CD8-positive, alpha-beta memory T cell (primary cell): ENCODE measurements at regions not wholly inside any gene's neighbourhood (a gene's known extent, or its start where the extent isn't known, plus 50 kb on each side); places are given as distances from the start of the nearest gene placed in this dataset.

Experiments used
- CTCF ChIA-PET: fragments of 350-600 bp; sonication (Branson Sonifier 250); formaldehyde crosslinking; loops from one replicate; lab custom pipeline; 2021; ENCODE audit warnings: antibody characterized with exemption; lab: Charles Lee
- POLR2A ChIA-PET: fragments of 350-600 bp; sonication (Branson Sonifier 250); formaldehyde crosslinking; loops from one replicate; lab custom pipeline; 2021; ENCODE audit warnings: antibody characterized with exemption; lab: Charles Lee
- DNase-seq, 5 donors: peaks; one replicate each; pipeline versions ENCODE4 v3.0.0 to v3.0.0-alpha.2; 2020 to 2022; ENCODE audit warnings: mixed read lengths in 1 of 5
- H3K27ac ChIP-seq: one replicate; pipeline ENCODE4 v1.7.0; 2013; ENCODE audit warnings: low read depth, mild to moderate bottlenecking, low read length, moderate library complexity
- H3K27me3 ChIP-seq: 2 replicates; pipeline ENCODE4 v1.7.0; 2013; ENCODE audit warnings: low read length, mild to moderate bottlenecking; ENCODE audit not compliant: insufficient read depth, poor library complexity, severe bottlenecking
- H3K36me3 ChIP-seq: 2 replicates; pipeline ENCODE4 v1.7.0; 2013; ENCODE audit warnings: mild to moderate bottlenecking, low read length, moderate library complexity; ENCODE audit not compliant: insufficient read depth
- H3K4me1 ChIP-seq: 2 replicates; pipeline ENCODE4 v1.7.0; 2013; ENCODE audit warnings: mild to moderate bottlenecking, low read length, moderate library complexity; ENCODE audit not compliant: insufficient read depth
- H3K4me3 ChIP-seq: 2 replicates; pipeline ENCODE4 v1.7.0; 2013; ENCODE audit warnings: mild to moderate bottlenecking, low read length
- H3K9me3 ChIP-seq: 2 replicates; pipeline ENCODE4 v1.7.0; 2013; ENCODE audit warnings: mild to moderate bottlenecking, low read length
- H3K27ac Mint-ChIP-seq, 8 donors: one replicate each; pipeline ENCODE4 v1.8.0; 2020 to 2021; ENCODE audit warnings: mixed read lengths in 8 of 8, mild to moderate bottlenecking in 6 of 8, inconsistent platforms in 3 of 8, moderate library complexity in 3 of 8
- H3K27me3 Mint-ChIP-seq, 2 donors: one replicate each; pipeline ENCODE4 v1.8.0; 2020 to 2021; ENCODE audit warnings: mixed read lengths in 2 of 2, mild to moderate bottlenecking in 1 of 2, moderate library complexity in 1 of 2
- H3K36me3 Mint-ChIP-seq, 3 donors: one replicate each; pipeline ENCODE4 v1.8.0; 2020 to 2021; ENCODE audit warnings: mixed read lengths in 3 of 3, inconsistent platforms in 1 of 3, mild to moderate bottlenecking in 1 of 3
- H3K4me1 Mint-ChIP-seq, 3 donors: one replicate each; pipeline ENCODE4 v1.8.0; 2020 to 2021; ENCODE audit warnings: mixed read lengths in 3 of 3, inconsistent platforms in 1 of 3, mild to moderate bottlenecking in 1 of 3
- H3K4me3 Mint-ChIP-seq, 7 donors: one replicate each; pipeline ENCODE4 v1.8.0; 2020 to 2021; ENCODE audit warnings: mixed read lengths in 7 of 7, mild to moderate bottlenecking in 6 of 7, moderate library complexity in 4 of 7, inconsistent platforms in 2 of 7
- H3K9me3 Mint-ChIP-seq, 5 donors: one replicate each; pipeline ENCODE4 v1.8.0; 2020 to 2022; ENCODE audit warnings: mixed read lengths in 5 of 5, mild to moderate bottlenecking in 3 of 5, moderate library complexity in 2 of 5, inconsistent platforms in 1 of 5

GRCh38 chr10:85148693-85149640, 820.6 kb downstream of the CCSER2 start:
- H3K27me3 ChIP-seq: no peaks in the 10 kb centered on the region
- H3K4me3 ChIP-seq: no peak overlapping the region
- Mint-ChIP-seq H3K27ac (no peak overlapping the region), H3K36me3 (no peaks in the 10 kb centered on the region), H3K4me1 (no peaks in the 10 kb centered on the region), H3K9me3 (peaks cover 0 to under 1% (median 0%) of the 10 kb centered on the region in 5 donors), H3K4me3 (no peak overlapping the region), H3K27me3 (no peaks in the 10 kb centered on the region)
- H3K27ac ChIP-seq: no peak overlapping the region
- no peaks in the 10 kb centered on the region for H3K36me3 ChIP-seq
- no peaks in the 10 kb centered on the region for H3K9me3 ChIP-seq
- no peak for DNase-seq
- CTCF ChIA-PET: no interaction called here
- POLR2A ChIA-PET: no interaction called here
- H3K4me1 ChIP-seq: no peaks in the 10 kb centered on the region

- no peaks in the 10 kb centered on the region for H3K36me3 Mint-ChIP-seq
- Histone ChIP-seq H3K36me3 (no peaks in the 10 kb centered on the region), H3K4me1 (no peaks in the 10 kb centered on the region), H3K9me3 (no peaks in the 10 kb centered on the region), H3K27ac (no peak overlapping the region), H3K27me3 (no peaks in the 10 kb centered on the region), H3K4me3 (no peak overlapping the region)
- H3K27ac Mint-ChIP-seq: no peak overlapping the region
- no peaks in the 10 kb centered on the region for H3K4me1 Mint-ChIP-seq
- no peak for DNase-seq
- CTCF ChIA-PET: no interaction called here
- no peaks in the 10 kb centered on the region for H3K27me3 Mint-ChIP-seq
- peaks cover 0 to 2% (median 0%) of the 10 kb centered on the region in 5 donors for H3K9me3 Mint-ChIP-seq
- H3K4me3 Mint-ChIP-seq: no peak overlapping the region
- POLR2A ChIA-PET: no interaction called here
Measured at GRCh38 chr10:85149766-85150165, 821.4 kb downstream of the CCSER2 start.

GRCh38 chr10:85151506-85151905, 823.1 kb downstream of the CCSER2 start:
- DNase-seq: no peak
- Mint-ChIP-seq H3K27me3 (no peaks in the 10 kb centered on the region), H3K27ac (no peak overlapping the region), H3K9me3 (peaks cover 0 to 2% (median 0%) of the 10 kb centered on the region in 5 donors), H3K36me3 (no peaks in the 10 kb centered on the region), H3K4me1 (no peaks in the 10 kb centered on the region), H3K4me3 (no peak overlapping the region)
- no peaks in the 10 kb centered on the region for H3K4me1 ChIP-seq
- POLR2A ChIA-PET: no interaction called here
- no peaks in the 10 kb centered on the region for H3K9me3 ChIP-seq
- H3K27ac ChIP-seq: no peak overlapping the region
- H3K36me3 ChIP-seq: no peaks in the 10 kb centered on the region
- no peaks in the 10 kb centered on the region for H3K27me3 ChIP-seq
- CTCF ChIA-PET: no interaction called here
- H3K4me3 ChIP-seq: no peak overlapping the region

GRCh38 chr10:85152496-85152895, 824.1 kb downstream of the CCSER2 start:
- H3K4me1 ChIP-seq: no peaks in the 10 kb centered on the region
- no peaks in the 10 kb centered on the region for H3K27me3 ChIP-seq
- H3K9me3 Mint-ChIP-seq: peaks cover 0 to 2% (median 0%) of the 10 kb centered on the region in 5 donors
- no peaks in the 10 kb centered on the region for H3K36me3 ChIP-seq
- no peaks in the 10 kb centered on the region for H3K36me3 Mint-ChIP-seq
- H3K4me3 Mint-ChIP-seq: no peak overlapping the region
- H3K27me3 Mint-ChIP-seq: no peaks in the 10 kb centered on the region
- no peak overlapping the region for H3K27ac ChIP-seq
- no peak overlapping the region for H3K4me3 ChIP-seq
- no peak for DNase-seq
- ChIA-PET POLR2A (no interaction called here), CTCF (no interaction called here)
- no peaks in the 10 kb centered on the region for H3K4me1 Mint-ChIP-seq
- no peaks in the 10 kb centered on the region for H3K9me3 ChIP-seq
- H3K27ac Mint-ChIP-seq: no peak overlapping the region

GRCh38 chr10:85152911-85153310, 824.5 kb downstream of the CCSER2 start:
- H3K4me1 Mint-ChIP-seq: no peaks in the 10 kb centered on the region
- POLR2A ChIA-PET: no interaction called here

GRCh38 chr10:85157206-85157605, 828.8 kb downstream of the CCSER2 start:
- H3K27me3 Mint-ChIP-seq: no peaks in the 10 kb centered on the region
- no peak overlapping the region for H3K4me3 ChIP-seq
- no peaks in the 10 kb centered on the region for H3K4me1 Mint-ChIP-seq
- no peak overlapping the region for H3K27ac Mint-ChIP-seq
- no peaks in the 10 kb centered on the region for H3K36me3 Mint-ChIP-seq
- H3K27ac ChIP-seq: no peak overlapping the region
- ChIA-PET CTCF (no interaction called here), POLR2A (no interaction called here)
- no peak for DNase-seq
- no peaks in the 10 kb centered on the region for H3K4me1 ChIP-seq
- no peak overlapping the region for H3K4me3 Mint-ChIP-seq
- H3K36me3 ChIP-seq: no peaks in the 10 kb centered on the region
- no peaks in the 10 kb centered on the region for H3K9me3 ChIP-seq
- H3K9me3 Mint-ChIP-seq: peaks cover 0 to 2% (median 0%) of the 10 kb centered on the region in 5 donors
- no peaks in the 10 kb centered on the region for H3K27me3 ChIP-seq

More at GRCh38 chr10:85152911-85153310, 824.5 kb downstream of the CCSER2 start:
- Mint-ChIP-seq H3K27ac (no peak overlapping the region), H3K36me3 (no peaks in the 10 kb centered on the region), H3K9me3 (peaks cover 0 to 2% (median 0%) of the 10 kb centered on the region in 5 donors), H3K27me3 (no peaks in the 10 kb centered on the region), H3K4me3 (no peak overlapping the region)
- Histone ChIP-seq H3K36me3 (no peaks in the 10 kb centered on the region), H3K27me3 (no peaks in the 10 kb centered on the region), H3K27ac (no peak overlapping the region), H3K9me3 (no peaks in the 10 kb centered on the region), H3K4me1 (no peaks in the 10 kb centered on the region), H3K4me3 (no peak overlapping the region)
- CTCF ChIA-PET: no interaction called here
- no peak for DNase-seq

- Histone ChIP-seq H3K27me3 (no peaks in the 10 kb centered on the region), H3K4me3 (no peak overlapping the region), H3K36me3 (no peaks in the 10 kb centered on the region), H3K4me1 (no peaks in the 10 kb centered on the region), H3K27ac (no peak overlapping the region), H3K9me3 (no peaks in the 10 kb centered on the region)
- ChIA-PET POLR2A (no interaction called here), CTCF (no interaction called here)
- Mint-ChIP-seq H3K4me1 (no peaks in the 10 kb centered on the region), H3K9me3 (peaks cover 0 to 4% (median 0%) of the 10 kb centered on the region in 5 donors), H3K27me3 (no peaks in the 10 kb centered on the region), H3K27ac (no peak overlapping the region), H3K4me3 (no peak overlapping the region), H3K36me3 (no peaks in the 10 kb centered on the region)
- no peak for DNase-seq
Measured at GRCh38 chr10:85168243-85168642, 839.9 kb downstream of the CCSER2 start.

GRCh38 chr10:85170026-85170425, 841.6 kb downstream of the CCSER2 start:
- H3K9me3 ChIP-seq: no peaks in the 10 kb centered on the region
- POLR2A ChIA-PET: no interaction called here
- DNase-seq: no peak
- no peak overlapping the region for H3K27ac ChIP-seq
- H3K36me3 Mint-ChIP-seq: no peaks in the 10 kb centered on the region
- no peaks in the 10 kb centered on the region for H3K4me1 ChIP-seq
- H3K9me3 Mint-ChIP-seq: peaks cover 0 to 1% (median 0%) of the 10 kb centered on the region in 5 donors
- H3K4me3 Mint-ChIP-seq: no peak overlapping the region
- H3K27me3 ChIP-seq: no peaks in the 10 kb centered on the region
- no peak overlapping the region for H3K4me3 ChIP-seq
- CTCF ChIA-PET: no interaction called here
- no peaks in the 10 kb centered on the region for H3K27me3 Mint-ChIP-seq
- no peaks in the 10 kb centered on the region for H3K36me3 ChIP-seq
- H3K27ac Mint-ChIP-seq: no peak overlapping the region
- no peaks in the 10 kb centered on the region for H3K4me1 Mint-ChIP-seq
